IMR-90 (cell line): ENCODE measurements at regions not wholly inside any gene's neighbourhood (a gene's known extent, or its start where the extent isn't known, plus 50 kb on each side); places are given as distances from the start of the nearest gene placed in this dataset.

Experiments used
- ATAC-seq: fragments of 200-7000 bp; cut with Tn5 transposase; 2 replicates; pipeline ENCODE4 v1.9.1; 2020; ENCODE audit warnings: low read depth, mild to moderate bottlenecking, moderate library complexity
- BruUV-seq: library from RNA; stranded (reverse); fragments of 400-500 nt; replicated peaks from 2 replicates; lab custom pipeline; 2021; lab: Mats Ljungman, UMichigan
- CTCF ChIA-PET: fragments of 300-600 bp; formaldehyde crosslinking; extraction: SDS; loops from one replicate; lab custom pipeline; 2021; ENCODE audit warnings: antibody characterized with exemption; lab: Yijun Ruan, JAX
- POLR2A ChIA-PET: fragments of 300-600 bp; sonication (Branson Sonifier 250); formaldehyde crosslinking; loops from one replicate; lab custom pipeline; 2022; ENCODE audit warnings: antibody characterized with exemption; ENCODE audit not compliant: unreplicated experiment; lab: Charles Lee
- DNase-seq: peaks from one replicate; pipeline ENCODE4 v3.0.0; 2013
- H2AFZ ChIP-seq: replicated peaks from 2 replicates; pipeline ENCODE3; 2013; ENCODE audit warnings: low read length, mild to moderate bottlenecking; ENCODE audit not compliant: poor library complexity
- H2AK5ac ChIP-seq: 2 replicates; pipeline ENCODE4 v1.6.1; 2013; ENCODE audit warnings: low read depth, low read length, inconsistent platforms
- H2AK9ac ChIP-seq: replicated peaks from 2 replicates; pipeline ENCODE3; 2013; ENCODE audit warnings: mild to moderate bottlenecking, low read depth, low read length, moderate library complexity; ENCODE audit not compliant: poor library complexity
- H2BK120ac ChIP-seq: 2 replicates; pipeline ENCODE4 v1.6.1; 2013; ENCODE audit warnings: low read depth, low read length, inconsistent platforms
- H2BK15ac ChIP-seq: 3 replicates; pipeline ENCODE4 v1.6.1; 2013; ENCODE audit warnings: low read depth, low read length, inconsistent platforms
- H2BK20ac ChIP-seq: 2 replicates; pipeline ENCODE4 v1.6.1; 2013; ENCODE audit warnings: low read depth, mild to moderate bottlenecking, inconsistent platforms, low read length, moderate library complexity
- H2BK5ac ChIP-seq: 2 replicates; pipeline ENCODE4 v1.6.1; 2013; ENCODE audit warnings: mild to moderate bottlenecking, low read depth, low read length, inconsistent platforms; ENCODE audit not compliant: poor library complexity, severe bottlenecking
- H3K14ac ChIP-seq: replicated peaks from 2 replicates; pipeline ENCODE4 v1.6.1; 2013; ENCODE audit warnings: low read depth, low read length, inconsistent platforms
- H3K18ac ChIP-seq: 2 replicates; pipeline ENCODE4 v1.6.1; 2013; ENCODE audit warnings: low read depth, low read length, control low read depth
- H3K23ac ChIP-seq: 2 replicates; pipeline ENCODE4 v1.6.1; 2013; ENCODE audit warnings: low read depth, low read length, inconsistent platforms
- H3K27ac ChIP-seq: 2 replicates; pipeline ENCODE4 v1.5.1; 2013; ENCODE audit warnings: mild to moderate bottlenecking, control low read depth, low read length; ENCODE audit not compliant: insufficient read depth
- H3K27me3 ChIP-seq: 2 replicates; pipeline ENCODE4 v1.6.1; 2013; ENCODE audit warnings: low read length; ENCODE audit not compliant: control insufficient read depth, insufficient read depth
- H3K36me3 ChIP-seq: 2 replicates; pipeline ENCODE4 v1.6.1; 2013; ENCODE audit warnings: low read length, mixed read lengths; ENCODE audit not compliant: control insufficient read depth, insufficient read depth
- H3K4ac ChIP-seq: 2 replicates; pipeline ENCODE4 v1.6.1; 2013; ENCODE audit warnings: low read depth, low read length, inconsistent platforms
- H3K4me1 ChIP-seq: 2 replicates; pipeline ENCODE4 v1.6.1; 2013; ENCODE audit warnings: low read length, mixed read lengths; ENCODE audit not compliant: control insufficient read depth, insufficient read depth
- H3K4me2 ChIP-seq: 2 replicates; pipeline ENCODE4 v1.6.1; 2013; ENCODE audit warnings: low read depth, mild to moderate bottlenecking, control low read depth, low read length, moderate library complexity
- H3K4me3 ChIP-seq: 2 replicates; pipeline ENCODE4 v1.5.1; 2013; ENCODE audit warnings: low read depth, mild to moderate bottlenecking, control low read depth, low read length, moderate library complexity; ENCODE audit not compliant: insufficient read depth
- H3K56ac ChIP-seq: 2 replicates; pipeline ENCODE4 v1.6.1; 2013; ENCODE audit warnings: low read length, inconsistent platforms; ENCODE audit not compliant: insufficient read depth; ENCODE audit errors: extremely low read depth
- H3K79me1 ChIP-seq, 2 experiments: 2 replicates each; pipeline ENCODE4 v1.6.1; 2013; ENCODE audit warnings: low read length in 2 of 2, inconsistent platforms in 1 of 2, low read depth in 1 of 2
- H3K9ac ChIP-seq: 2 replicates; pipeline ENCODE4 v1.6.1; 2013; ENCODE audit warnings: low read depth, low read length, control low read depth
- H3K9me1 ChIP-seq: 2 replicates; pipeline ENCODE4 v1.6.1; 2013; ENCODE audit warnings: low read length, inconsistent platforms; ENCODE audit not compliant: insufficient read depth
- H3K9me3 ChIP-seq: 2 replicates; pipeline ENCODE4 v1.6.1; 2013; ENCODE audit warnings: low read length; ENCODE audit not compliant: control insufficient read depth, insufficient read depth
- H4K20me1 ChIP-seq: 2 replicates; pipeline ENCODE4 v1.6.1; 2013; ENCODE audit warnings: low read length, inconsistent platforms; ENCODE audit not compliant: insufficient read depth
- H4K5ac ChIP-seq: 2 replicates; pipeline ENCODE4 v1.6.1; 2013; ENCODE audit warnings: mild to moderate bottlenecking, low read depth, low read length, control low read depth
- H4K8ac ChIP-seq, 2 experiments: 2 replicates each; pipeline ENCODE4 v1.6.1; 2013; ENCODE audit warnings: low read depth in 2 of 2, low read length in 2 of 2, control low read depth in 1 of 2, inconsistent platforms in 1 of 2
- H4K91ac ChIP-seq: 2 replicates; pipeline ENCODE4 v1.6.1; 2013; ENCODE audit warnings: low read depth, low read length, inconsistent platforms; ENCODE audit not compliant: insufficient read depth
- CHD1 ChIP-seq: IDR thresholded peaks from 2 replicates; pipeline ENCODE4 v1.6.1; 2012; ENCODE audit warnings: low read depth, low read length, improper control_type of control experiment
- CTCF ChIP-seq: conservative IDR thresholded peaks from 2 replicates; pipeline ENCODE4 v1.5.1; 2012; ENCODE audit warnings: mild to moderate bottlenecking, low read depth, low read length, improper control_type of control experiment
- FOS ChIP-seq: fragments of 150-350 bp; IDR thresholded peaks from 2 replicates; pipeline ENCODE4 v1.6.1; 2016; ENCODE audit warnings: low read depth, low read length
- MAZ ChIP-seq: IDR thresholded peaks from 2 replicates; pipeline ENCODE4 v1.6.1; 2012; ENCODE audit warnings: low read depth, mild to moderate bottlenecking, low read length, improper control_type of control experiment, moderate library complexity, borderline replicate concordance
- MXI1 ChIP-seq: IDR thresholded peaks from 2 replicates; pipeline ENCODE4 v1.6.1; 2012; ENCODE audit warnings: low read depth, mild to moderate bottlenecking, low read length, moderate library complexity, borderline replicate concordance
- NFE2L2 ChIP-seq: fragments of 150-350 bp; IDR thresholded peaks from 2 replicates; pipeline ENCODE4 v1.6.1; 2016; ENCODE audit warnings: low read depth, mild to moderate bottlenecking, low read length
- POLR2A ChIP-seq: IDR thresholded peaks from 2 replicates; pipeline ENCODE4 v1.6.1; 2012; ENCODE audit warnings: mild to moderate bottlenecking, low read depth, low read length
- RAD21 ChIP-seq: IDR thresholded peaks from 2 replicates; pipeline ENCODE4 v1.6.1; 2012; ENCODE audit warnings: low read length, improper control_type of control experiment
- RCOR1 ChIP-seq: IDR thresholded peaks from 2 replicates; pipeline ENCODE4 v1.6.1; 2012; ENCODE audit warnings: mild to moderate bottlenecking, low read length, improper control_type of control experiment; ENCODE audit not compliant: insufficient replicate concordance
- USF2 ChIP-seq: fragments of 150-350 bp; IDR thresholded peaks from 2 replicates; pipeline ENCODE4 v1.6.1; 2017; ENCODE audit warnings: mild to moderate bottlenecking, antibody characterized with exemption, low read length, low read depth
- WGBS, 2 experiments: methylation state at CpG; one replicate each; pipeline versions ENCODE4 v1.1.5 to v1.1.7; 2013; ENCODE audit warnings: missing lambda C conversion rate in 2 of 2; ENCODE audit not compliant: insufficient read length in 1 of 2; ENCODE audit errors: extremely low coverage in 2 of 2; 5-methylcytosine and 5-hydroxymethylcytosine counted together
- dilution Hi-C: fragments of 300-500 bp; cut with HindIII; formaldehyde crosslinking; loops from one replicate; pipeline ENCODE4 v1.14.3; 2018; ENCODE audit warnings: low sequenced_read_pairs; ENCODE audit not compliant: unreplicated experiment
- in situ Hi-C: fragments of 300-500 bp; cut with MboI; formaldehyde crosslinking; loops from 3 replicates; pipeline ENCODE4 v1.14.3; 2019; ENCODE audit warnings: low sequenced_read_pairs, inconsistent platforms, mixed read lengths
- intact Hi-C: fragments of 100-400 bp; cut with micrococcal nuclease; formaldehyde crosslinking; loops from 2 replicates; pipeline ENCODE4 v1.10.0; 2022

- CTCF ChIA-PET: no interaction called here
- in situ Hi-C loops: no loop called here
- no peak overlapping the region for H3K9ac ChIP-seq
Observed at GRCh38 chr4:14347526-14347925, 654.8 kb upstream of the CPEB2 start.

More at GRCh38 chr4:14347526-14347925, 654.8 kb upstream of the CPEB2 start:
- no peaks in the 10 kb centered on the region for H3K36me3 ChIP-seq
- no peak overlapping the region for H3K23ac ChIP-seq
- no peaks in the 10 kb centered on the region for H3K9me1 ChIP-seq
- no peak overlapping the region for H2BK20ac ChIP-seq
- H3K9me3 ChIP-seq: no peaks in the 10 kb centered on the region
- H3K4me1 ChIP-seq: no peaks in the 10 kb centered on the region
- no peak overlapping the region for H4K8ac ChIP-seq
- 36% methylated on average over 4 of the region's 7 CpGs; no CpG with 5 or more reads in 1 of the 2 experiments for WGBS, 2 experiments
- H2AK9ac ChIP-seq: no peak overlapping the region
- no peak overlapping the region for H4K5ac ChIP-seq
- intact Hi-C loops (loop anchor here (10.0 kb wide), 1 partner anchor 693 kb away; no protein-coding TSS in a partner anchor), dilution Hi-C loops (no loop called here)
- H4K20me1 ChIP-seq: no peaks in the 10 kb centered on the region
- H2BK5ac ChIP-seq: no peak overlapping the region
- H3K14ac ChIP-seq: no peak overlapping the region
- no peak overlapping the region for H3K18ac ChIP-seq
- H3K27me3 ChIP-seq: no peaks in the 10 kb centered on the region
- no peak overlapping the region for H3K4ac ChIP-seq
- DNase-seq (no peak), ATAC-seq (no peak)
- TF ChIP-seq FOS (no peak), CTCF (no peak), POLR2A (no peak), CHD1 (no peak), RAD21 (no peak), MAZ (no peak), USF2 (no peak), NFE2L2 (no peak), RCOR1 (no peak), MXI1 (no peak)
- H2AFZ ChIP-seq: no peak overlapping the region
- no TSS peak for BruUV-seq
- no peak overlapping the region for H3K27ac ChIP-seq
- H2BK15ac ChIP-seq: no peak overlapping the region
- no peak overlapping the region for H3K4me2 ChIP-seq
- H2BK120ac ChIP-seq: no peak overlapping the region
- H3K56ac ChIP-seq: no peak overlapping the region
- no peak overlapping the region for H2AK5ac ChIP-seq
- H3K79me1 ChIP-seq: no peaks in the 10 kb centered on the region
- POLR2A ChIA-PET: no interaction called here
- no peak overlapping the region for H3K4me3 ChIP-seq
- no peak overlapping the region for H4K91ac ChIP-seq
